OCI-LY3 (cell line): ENCODE measurements at regions not wholly inside any gene's neighbourhood (a gene's known extent, or its start where the extent isn't known, plus 50 kb on each side); places are given as distances from the start of the nearest gene placed in this dataset.

Source experiments
- EZH2phosphoT487 ChIP-seq: fragments of 200-600 bp; shearing (Covaris generic); IDR thresholded peaks from 2 replicates; pipeline ENCODE4 v1.6.1; 2018; ENCODE audit warnings: antibody characterized with exemption, mixed run types, low read depth
- TF ChIP-seq, protein P1 (sequence below): fragments of 200-600, 300-600 bp; sonication (generic); IDR thresholded peaks from 2 replicates; pipeline ENCODE4 v1.5.1; 2014; ENCODE audit warnings: antibody characterized with exemption, low read length, low read depth

DNA sequence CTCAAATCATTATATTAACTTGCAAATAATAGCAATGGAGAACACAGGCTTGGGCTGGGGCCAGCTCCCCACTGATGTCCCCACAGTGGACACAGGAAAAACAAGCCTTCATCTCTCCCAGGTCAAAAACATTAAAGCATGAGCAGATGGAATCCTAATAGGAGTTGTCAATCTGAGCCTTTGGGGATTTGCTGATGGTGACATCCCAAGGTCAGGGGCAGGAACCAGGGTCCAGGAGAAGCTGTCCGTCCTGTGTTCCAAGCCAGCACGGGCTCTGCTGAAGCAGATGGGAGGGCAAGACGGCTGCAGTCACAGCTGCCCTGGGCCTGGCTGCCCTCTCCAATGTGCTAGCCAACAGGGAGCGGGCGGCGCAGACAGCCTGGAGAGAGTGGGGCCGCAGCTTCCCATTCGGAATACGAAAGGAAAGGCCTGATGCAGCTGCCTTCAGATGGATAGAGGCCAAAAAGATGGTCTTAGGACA lies 135.5 kb downstream of the NDUFA10 start:
- TF ChIP-seq EZH2phosphoT487, result no peak
- TF ChIP-seq, protein P1, sequence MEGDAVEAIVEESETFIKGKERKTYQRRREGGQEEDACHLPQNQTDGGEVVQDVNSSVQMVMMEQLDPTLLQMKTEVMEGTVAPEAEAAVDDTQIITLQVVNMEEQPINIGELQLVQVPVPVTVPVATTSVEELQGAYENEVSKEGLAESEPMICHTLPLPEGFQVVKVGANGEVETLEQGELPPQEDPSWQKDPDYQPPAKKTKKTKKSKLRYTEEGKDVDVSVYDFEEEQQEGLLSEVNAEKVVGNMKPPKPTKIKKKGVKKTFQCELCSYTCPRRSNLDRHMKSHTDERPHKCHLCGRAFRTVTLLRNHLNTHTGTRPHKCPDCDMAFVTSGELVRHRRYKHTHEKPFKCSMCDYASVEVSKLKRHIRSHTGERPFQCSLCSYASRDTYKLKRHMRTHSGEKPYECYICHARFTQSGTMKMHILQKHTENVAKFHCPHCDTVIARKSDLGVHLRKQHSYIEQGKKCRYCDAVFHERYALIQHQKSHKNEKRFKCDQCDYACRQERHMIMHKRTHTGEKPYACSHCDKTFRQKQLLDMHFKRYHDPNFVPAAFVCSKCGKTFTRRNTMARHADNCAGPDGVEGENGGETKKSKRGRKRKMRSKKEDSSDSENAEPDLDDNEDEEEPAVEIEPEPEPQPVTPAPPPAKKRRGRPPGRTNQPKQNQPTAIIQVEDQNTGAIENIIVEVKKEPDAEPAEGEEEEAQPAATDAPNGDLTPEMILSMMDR, result no peak
